HepG2 (cell line): ENCODE measurements at regions not wholly inside any gene's neighbourhood (a gene's known extent, or its start where the extent isn't known, plus 50 kb on each side); places are given as distances from the start of the nearest gene placed in this dataset.

Source experiments
- BCLAF1 ChIP-seq: fragments of 450-650 bp; IDR thresholded peaks from 2 replicates; pipeline ENCODE4 v1.6.1; 2017; ENCODE audit warnings: mild to moderate bottlenecking
- CEBPZ ChIP-seq: IDR thresholded peaks from 2 replicates; pipeline ENCODE4 v1.6.1; 2012; ENCODE audit warnings: low read length, improper control_type of control experiment
- CTCF ChIP-seq: sonication (generic); formaldehyde crosslinking; IDR thresholded peaks from 2 replicates; pipeline ENCODE4 v1.5.0; 2020; ENCODE audit warnings: mild to moderate bottlenecking, missing genetic modification reagents, moderate library complexity
- SETDB1 ChIP-seq: sonication (generic); formaldehyde crosslinking; IDR thresholded peaks from 2 replicates; pipeline ENCODE4 v1.5.1; 2020; ENCODE audit warnings: missing genetic modification reagents, mild to moderate bottlenecking, borderline replicate concordance
- YY1 ChIP-seq: IDR thresholded peaks from 2 replicates; pipeline ENCODE4 v1.6.1; 2011; ENCODE audit warnings: low read length, low read depth, moderate library complexity, mild to moderate bottlenecking; ENCODE audit not compliant: insufficient read depth, insufficient replicate concordance

DNA sequence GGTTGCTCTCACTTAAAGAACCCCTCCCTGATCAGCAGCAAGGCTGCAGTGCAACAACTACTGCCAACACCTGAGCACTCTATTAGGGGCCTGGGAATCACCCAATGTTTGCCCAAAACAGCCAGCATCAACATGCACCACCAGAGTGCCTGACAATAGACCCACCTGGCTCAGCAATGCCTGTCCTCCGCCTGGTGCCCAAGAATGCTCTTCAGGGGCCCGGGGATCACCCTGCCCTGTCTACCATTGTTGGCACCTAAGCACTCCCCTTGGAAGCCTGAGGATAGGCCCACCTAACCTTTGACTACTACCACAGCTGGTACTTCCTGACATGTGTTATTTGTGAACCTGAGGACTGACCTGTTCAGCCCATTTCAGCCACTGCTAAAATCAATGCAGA is 1363.1 kb upstream of the PRR20A start:
- TF ChIP-seq YY1 (no peak), CEBPZ (no peak), BCLAF1 (no peak), SETDB1 (no peak), CTCF (CRISPR knock-in tag) (no peak)
